ENCODE measurements at regions not wholly inside any gene's neighbourhood (a gene's known extent, or its start where the extent isn't known, plus 50 kb on each side); places are given as distances from the start of the nearest gene placed in this dataset.

DNA sequence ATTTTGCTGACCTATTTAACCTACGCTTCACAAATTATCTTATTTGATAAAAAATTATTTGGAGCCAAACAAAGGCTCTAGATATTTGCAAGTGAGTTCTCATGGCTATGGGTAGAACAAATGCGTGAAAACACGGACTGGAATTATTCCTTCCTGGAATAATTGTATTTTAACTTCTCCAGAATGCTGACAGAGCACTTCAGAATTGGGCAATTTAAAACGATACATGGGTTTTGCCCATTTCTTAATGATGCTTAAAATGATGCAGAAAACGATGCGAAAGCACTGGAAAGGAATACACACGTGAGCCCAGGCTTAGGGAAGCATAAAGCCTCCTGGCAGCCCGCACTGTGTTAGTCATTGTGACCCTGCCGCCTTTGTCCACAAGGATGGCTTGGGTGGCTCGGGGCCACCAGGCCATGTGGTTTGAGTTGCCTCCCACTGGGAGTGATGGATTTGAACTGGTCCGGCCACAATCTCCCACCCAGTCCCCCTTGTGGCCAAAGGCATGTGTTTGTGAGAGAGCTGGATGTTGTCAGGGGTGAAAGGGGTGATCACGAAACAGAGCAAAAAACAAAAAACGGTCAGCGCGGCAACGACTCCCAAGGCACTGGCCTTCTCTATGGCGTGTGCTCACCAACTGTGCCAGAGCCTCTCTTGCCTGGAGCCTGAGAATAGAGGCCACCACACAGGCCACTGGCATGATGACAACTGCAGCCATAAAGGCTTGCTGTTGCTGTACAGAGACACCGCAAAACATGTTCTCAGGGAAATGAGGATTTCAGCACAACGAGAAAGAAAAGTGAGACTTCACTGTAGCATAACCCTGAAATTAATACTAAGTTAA, 234.2 kb upstream of the ADAMTS16 start:
- peak; percentile 70 to 88 (median 80) for DNase-seq
- WGBS, 3 donors = 21 to 32% (median 23%) methylated on average over 19 of the region's 19 CpGs
- H3K27ac ChIP-seq = peak overlapping the region in 1 of 2 donors; percentile 80

DNA sequence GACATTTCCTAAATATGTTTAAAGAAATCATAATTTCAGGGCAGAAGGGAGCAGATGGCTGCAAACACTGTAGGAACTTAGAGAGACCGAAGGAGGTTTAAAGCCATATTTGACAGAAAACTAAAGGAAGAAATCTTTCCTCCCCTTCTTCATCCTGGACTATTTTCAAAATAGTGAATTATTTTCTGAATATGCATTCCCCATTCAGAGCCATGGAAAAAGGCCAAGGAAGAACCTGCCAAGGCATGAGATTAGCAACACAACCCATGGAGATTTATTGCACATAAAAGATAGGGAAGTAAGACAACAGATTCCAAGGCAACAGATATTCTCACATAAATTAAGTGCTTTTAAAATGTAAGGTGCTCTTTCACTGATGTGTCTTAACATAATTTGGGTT, 233.3 kb upstream of the ADAMTS16 start:
- peak in 2 of 5 donors; percentile 61 to 64 for DNase-seq
- Histone ChIP-seq H3K4me3 (no peak overlapping the region), H3K27ac (peak overlapping the region in 1 of 2 donors; percentile 80), H3K9me3 (no peaks in the 10 kb centered on the region), H3K4me1 (ENCODE audit: insufficient read depth) (peaks cover 21% of the 10 kb centered on the region), H3K27me3 (no peaks in the 10 kb centered on the region), H3K36me3 (no peaks in the 10 kb centered on the region)
- WGBS, 3 donors = 3 to 6% (median 3%) methylated on average over 1 of the region's 1 CpG
- intact Hi-C loops (cut with DNase I) = loop anchor here in 2 of 4 donors (10.0 kb wide), 2 partner anchors 78 to 218 kb away; no protein-coding TSS in a partner anchor
- TF ChIP-seq EP300 (IDR thresholded peaks at IDR 0.05) (no peak), POLR2A (IDR thresholded peaks at IDR 0.05) (no peak)
- TF ChIP-seq, protein P1, sequence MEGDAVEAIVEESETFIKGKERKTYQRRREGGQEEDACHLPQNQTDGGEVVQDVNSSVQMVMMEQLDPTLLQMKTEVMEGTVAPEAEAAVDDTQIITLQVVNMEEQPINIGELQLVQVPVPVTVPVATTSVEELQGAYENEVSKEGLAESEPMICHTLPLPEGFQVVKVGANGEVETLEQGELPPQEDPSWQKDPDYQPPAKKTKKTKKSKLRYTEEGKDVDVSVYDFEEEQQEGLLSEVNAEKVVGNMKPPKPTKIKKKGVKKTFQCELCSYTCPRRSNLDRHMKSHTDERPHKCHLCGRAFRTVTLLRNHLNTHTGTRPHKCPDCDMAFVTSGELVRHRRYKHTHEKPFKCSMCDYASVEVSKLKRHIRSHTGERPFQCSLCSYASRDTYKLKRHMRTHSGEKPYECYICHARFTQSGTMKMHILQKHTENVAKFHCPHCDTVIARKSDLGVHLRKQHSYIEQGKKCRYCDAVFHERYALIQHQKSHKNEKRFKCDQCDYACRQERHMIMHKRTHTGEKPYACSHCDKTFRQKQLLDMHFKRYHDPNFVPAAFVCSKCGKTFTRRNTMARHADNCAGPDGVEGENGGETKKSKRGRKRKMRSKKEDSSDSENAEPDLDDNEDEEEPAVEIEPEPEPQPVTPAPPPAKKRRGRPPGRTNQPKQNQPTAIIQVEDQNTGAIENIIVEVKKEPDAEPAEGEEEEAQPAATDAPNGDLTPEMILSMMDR (IDR thresholded peaks at IDR 0.05) = no peak

More for the DNA sequence above, 234.2 kb upstream of the ADAMTS16 start:
- H3K36me3 ChIP-seq = no peaks in the 10 kb centered on the region
- intact Hi-C loops (cut with DNase I) = loop anchor here in 2 of 4 donors (10.0 kb wide), 2 partner anchors 79 to 219 kb away; no protein-coding TSS in a partner anchor
- H3K4me3 ChIP-seq = no peak overlapping the region
- no peaks in the 10 kb centered on the region for H3K27me3 ChIP-seq
- TF ChIP-seq EP300 (IDR thresholded peaks at IDR 0.05) (no peak), POLR2A (IDR thresholded peaks at IDR 0.05) (peak; percentile 30)
- TF ChIP-seq, protein P1 (IDR thresholded peaks at IDR 0.05) = peak; percentile 35 to 59 (median 54)
- peaks cover 24% of the 10 kb centered on the region for H3K4me1 ChIP-seq (ENCODE audit: insufficient read depth)
- H3K9me3 ChIP-seq = no peaks in the 10 kb centered on the region

DNA sequence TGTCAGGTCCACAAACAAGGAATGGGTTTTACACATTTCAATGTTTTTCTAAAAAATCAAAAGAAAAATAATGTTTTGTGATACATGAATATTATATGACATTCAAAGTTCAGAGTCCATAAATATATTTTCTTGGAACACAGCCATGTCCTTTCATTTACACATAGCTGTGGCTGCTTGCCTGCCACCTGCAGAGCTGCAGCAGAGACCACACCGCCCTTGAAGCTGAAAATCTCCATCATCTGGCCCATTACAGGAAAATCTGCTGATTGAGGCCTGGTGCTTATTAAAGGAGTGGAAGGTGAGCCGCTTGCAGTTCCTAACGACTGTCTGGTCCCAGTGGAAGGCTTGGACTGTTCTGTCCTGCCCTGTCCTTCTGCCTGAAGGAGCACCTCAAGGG, 232.6 kb upstream of the ADAMTS16 start:
- TF ChIP-seq, protein P1 (IDR thresholded peaks at IDR 0.05) = no peak
- TF ChIP-seq POLR2A (IDR thresholded peaks at IDR 0.05) (no peak), EP300 (IDR thresholded peaks at IDR 0.05) (no peak)
- H3K4me3 ChIP-seq = no peak overlapping the region
- H3K9me3 ChIP-seq = no peaks in the 10 kb centered on the region
- no peaks in the 10 kb centered on the region for H3K27me3 ChIP-seq
- DNase-seq = no peak
- intact Hi-C loops (cut with DNase I) = loop anchor here in 2 of 4 donors (10.0 kb wide), 2 partner anchors 77 to 217 kb away; no protein-coding TSS in a partner anchor
- peaks cover 16% of the 10 kb centered on the region for H3K4me1 ChIP-seq (ENCODE audit: insufficient read depth)
- no peaks in the 10 kb centered on the region for H3K36me3 ChIP-seq
- peak overlapping the region in 1 of 2 donors; percentile 80 for H3K27ac ChIP-seq
- WGBS, 3 donors = 58 to 69% (median 65%) methylated on average over 3 of the region's 3 CpGs

DNA sequence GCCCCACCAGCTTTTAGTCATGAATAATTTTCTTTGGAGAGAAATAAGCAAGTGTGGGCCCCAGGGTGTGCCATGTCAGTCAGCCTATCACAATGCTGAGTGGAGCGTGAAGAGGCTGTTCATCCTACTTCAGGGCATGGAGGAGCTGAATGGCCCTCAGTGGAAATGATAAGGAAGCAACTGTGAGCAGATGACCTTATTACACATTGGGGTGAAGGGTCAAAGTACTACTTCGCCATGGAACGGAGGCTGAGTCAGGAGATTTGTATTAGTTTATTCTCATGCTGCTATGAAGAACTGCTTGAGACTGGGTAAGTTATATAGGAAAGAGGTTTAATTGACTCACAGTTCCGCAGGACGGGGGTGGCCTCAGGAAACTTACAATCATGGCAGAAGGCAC, 231.0 kb upstream of the ADAMTS16 start:
- Histone ChIP-seq H3K27me3 (no peaks in the 10 kb centered on the region), H3K36me3 (no peaks in the 10 kb centered on the region), H3K27ac (no peak overlapping the region), H3K4me1 (ENCODE audit: insufficient read depth) (peaks cover 15% of the 10 kb centered on the region), H3K9me3 (no peaks in the 10 kb centered on the region), H3K4me3 (no peak overlapping the region)
- no peak for DNase-seq
- WGBS, 3 donors = 95% methylated on average over 5 of the region's 5 CpGs
- TF ChIP-seq EP300 (IDR thresholded peaks at IDR 0.05) = no peak
- intact Hi-C loops (cut with DNase I) = loop anchor here in 2 of 4 donors (10.0 kb wide), 2 partner anchors 76 to 216 kb away; no protein-coding TSS in a partner anchor

Data from ovary (tissue), 7 donors.